GM18873 (cell line): ENCODE measurements at regions not wholly inside any gene's neighbourhood (a gene's known extent, or its start where the extent isn't known, plus 50 kb on each side); places are given as distances from the start of the nearest gene placed in this dataset.

Source experiments
- ATAC-seq: cut with Tn5 transposase; IDR thresholded peaks from one replicate; pipeline ENCODE4 v1.9.1; 2021; ENCODE audit warnings: mild to moderate bottlenecking, moderate library complexity, moderate number of reproducible peaks; ENCODE audit not compliant: unreplicated experiment, low FRiP score

GRCh38 chr1:73953586-73953985 lies 244.4 kb downstream of the LRRIQ3 start:
- no peak for ATAC-seq

- no peak for ATAC-seq
These were observed 244.8 kb downstream of the LRRIQ3 start for GRCh38 chr1:73953186-73953585.

- ATAC-seq: no peak
These were observed 249.9 kb downstream of the LRRIQ3 start for GRCh38 chr1:73948055-73948454.

DNA sequence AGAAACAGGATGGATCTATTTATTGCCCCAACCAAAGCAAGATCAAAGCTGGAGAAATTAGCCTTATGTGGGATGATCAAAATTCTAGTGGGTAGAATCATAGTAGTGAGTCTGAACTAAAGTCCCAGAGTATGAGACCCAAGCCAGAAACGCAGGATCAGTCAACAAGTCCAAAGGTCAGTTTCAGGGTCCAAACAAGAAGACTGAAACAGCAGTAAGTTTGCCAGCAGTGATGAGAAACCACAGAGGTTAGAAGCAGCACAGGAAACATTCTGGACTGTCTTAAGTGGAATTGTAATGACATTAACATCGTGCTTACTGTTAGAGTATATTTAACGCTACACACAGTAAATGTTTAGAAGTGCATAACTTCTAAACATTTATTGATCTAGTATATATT lies 251.0 kb downstream of the LRRIQ3 start:
- no peak for ATAC-seq

- no peak for ATAC-seq
These were observed 254.7 kb downstream of the LRRIQ3 start for GRCh38 chr1:73943270-73943669.

- ATAC-seq: no peak
These were observed 267.7 kb downstream of the LRRIQ3 start for GRCh38 chr1:73930293-73930692.

DNA sequence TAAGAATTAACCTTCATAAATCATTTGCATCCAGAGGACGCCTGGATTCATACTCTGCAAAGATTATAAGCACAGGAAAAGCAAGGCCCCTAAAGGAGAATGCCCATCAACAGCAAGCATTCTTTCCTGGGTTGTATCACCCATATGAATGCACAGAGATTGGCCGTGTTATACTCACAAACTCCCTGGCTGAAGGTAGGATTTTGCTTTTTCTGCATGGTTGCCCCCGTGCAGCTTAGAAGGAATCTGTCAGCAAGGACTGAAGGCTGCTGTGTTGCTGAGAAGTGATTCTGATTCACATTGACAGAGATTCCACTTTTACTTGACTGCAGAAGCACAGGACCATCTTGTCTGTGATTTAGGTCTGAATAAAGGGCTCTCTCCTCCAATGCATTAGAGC lies 283.0 kb downstream of the LRRIQ3 start:
- no peak for ATAC-seq

DNA sequence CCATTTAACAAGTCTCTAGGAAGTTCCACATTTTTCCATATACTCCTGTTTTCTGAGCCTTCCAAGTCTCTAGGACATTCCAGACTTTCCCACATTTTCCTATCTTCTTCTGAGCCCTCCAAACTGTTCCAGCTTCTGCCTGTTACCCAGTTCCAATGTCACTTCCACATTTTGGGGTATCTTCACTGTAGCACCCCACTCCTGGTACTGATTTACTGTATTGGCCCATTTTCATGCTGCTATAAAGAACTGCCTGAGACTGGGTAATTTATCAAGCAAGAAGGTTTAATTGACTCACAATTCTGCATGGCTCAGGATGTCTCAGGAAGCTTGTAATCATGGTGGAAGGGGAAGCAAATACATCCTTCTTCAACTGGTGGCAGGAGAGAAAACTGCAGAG lies 285.0 kb downstream of the LRRIQ3 start:
- no peak for ATAC-seq

DNA sequence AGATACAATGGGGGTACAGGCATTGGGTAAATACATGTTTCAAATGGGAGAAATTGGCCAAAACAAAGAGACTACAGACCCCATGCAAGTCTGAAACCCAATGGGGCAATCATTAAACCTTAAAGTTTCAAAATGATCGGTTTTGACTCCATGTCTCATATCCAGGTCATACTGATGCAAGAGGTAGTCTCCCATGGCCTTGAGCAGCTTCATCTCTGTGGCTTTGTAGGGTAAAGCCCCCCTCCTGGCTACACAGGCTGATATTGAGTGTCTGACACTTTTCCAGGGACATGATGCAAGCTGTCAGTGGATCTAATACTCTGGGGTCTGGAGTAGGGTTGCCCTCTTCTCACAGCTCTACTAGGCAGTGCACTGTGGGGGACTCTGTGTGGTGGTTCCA lies 286.1 kb downstream of the LRRIQ3 start:
- ATAC-seq: no peak

- no peak for ATAC-seq
These were observed 287.5 kb downstream of the LRRIQ3 start for GRCh38 chr1:73910466-73910865.

- no peak for ATAC-seq
These were observed 287.9 kb downstream of the LRRIQ3 start for GRCh38 chr1:73910062-73910461.

DNA sequence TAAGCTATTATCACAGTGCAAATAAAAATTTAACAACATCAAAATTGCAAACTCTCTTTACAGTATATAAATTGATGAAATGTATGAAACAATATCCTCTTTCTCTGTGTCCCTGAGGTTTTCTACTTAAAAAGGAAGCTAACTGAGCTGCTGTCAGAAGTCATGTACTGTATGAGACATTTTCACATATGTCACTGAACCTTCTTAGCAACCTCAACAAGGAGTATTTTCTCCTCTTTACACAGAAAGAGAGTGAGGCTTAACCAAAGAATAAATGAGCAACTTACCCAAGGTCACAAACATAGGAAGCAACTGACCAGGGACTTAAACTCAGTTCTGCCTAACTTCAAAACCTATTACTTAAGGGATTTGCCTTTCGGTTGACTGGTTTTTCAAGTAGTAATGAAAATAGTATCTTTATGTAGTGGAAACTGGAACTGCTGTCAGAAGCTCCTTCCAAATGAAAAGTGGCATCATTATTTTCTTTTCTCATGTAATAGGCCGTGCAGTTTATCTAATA lies 288.9 kb downstream of the LRRIQ3 start:
- ATAC-seq: no peak

DNA sequence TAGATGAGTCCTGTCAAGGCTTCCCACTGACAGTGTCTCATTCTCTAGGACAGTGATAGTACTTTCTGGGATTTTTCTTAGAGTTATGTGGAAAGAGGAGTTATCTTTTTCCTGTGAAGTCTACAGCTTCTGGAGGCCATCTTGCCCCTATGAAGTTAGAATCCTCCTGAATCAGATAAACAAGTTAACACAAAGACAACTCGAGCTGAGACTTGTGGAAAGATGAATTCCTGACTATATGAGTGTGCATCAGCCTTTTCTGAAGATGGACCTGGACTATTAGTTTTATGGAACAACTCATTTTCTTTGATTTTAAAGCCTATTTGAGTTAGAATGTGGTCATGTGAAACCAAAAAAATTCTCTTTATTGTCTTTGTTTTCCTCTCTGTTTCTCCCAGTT lies 290.9 kb downstream of the LRRIQ3 start:
- no peak for ATAC-seq

DNA sequence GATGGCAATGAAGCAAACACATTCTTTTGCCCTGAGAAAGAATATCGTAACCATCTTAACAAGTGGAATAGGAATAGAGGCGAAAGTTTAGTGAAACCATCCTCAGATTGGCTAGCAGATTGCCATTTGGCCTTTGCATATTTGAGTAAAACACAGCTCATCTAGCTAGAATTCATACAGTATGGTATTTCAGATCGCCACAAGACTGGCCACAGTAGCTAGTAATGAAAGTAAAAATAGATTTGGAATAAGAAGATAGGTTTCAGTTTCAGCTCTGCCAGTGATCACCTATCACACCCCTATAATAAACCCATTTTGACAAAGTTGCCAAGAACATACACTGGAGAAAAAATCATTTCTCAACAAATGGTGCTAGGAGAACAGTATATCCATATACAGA lies 294.9 kb downstream of the LRRIQ3 start:
- no peak for ATAC-seq

- no peak for ATAC-seq
These were observed 296.2 kb downstream of the LRRIQ3 start for GRCh38 chr1:73901738-73902137.

GRCh38 chr1:73899311-73899710 lies 298.7 kb downstream of the LRRIQ3 start:
- no peak for ATAC-seq

DNA sequence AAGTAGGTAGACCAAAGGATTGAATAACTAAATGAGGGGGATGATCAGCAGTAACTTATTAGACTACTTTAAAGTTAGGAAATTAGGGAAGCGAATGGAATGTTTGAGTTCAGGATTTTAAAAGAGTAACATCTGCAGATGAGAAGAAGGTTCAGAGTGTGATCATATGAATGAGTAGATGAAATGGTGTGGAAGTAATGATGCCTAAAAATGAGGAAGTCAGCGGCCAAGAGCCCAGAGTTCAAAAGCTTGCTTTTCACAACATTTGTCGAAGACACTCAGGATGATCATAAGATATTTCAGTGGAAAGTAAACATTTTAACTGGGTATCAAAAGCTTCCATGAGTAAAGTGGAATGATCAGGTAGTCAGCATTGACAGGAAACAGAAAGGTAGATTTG lies 299.4 kb downstream of the LRRIQ3 start:
- no peak for ATAC-seq

DNA sequence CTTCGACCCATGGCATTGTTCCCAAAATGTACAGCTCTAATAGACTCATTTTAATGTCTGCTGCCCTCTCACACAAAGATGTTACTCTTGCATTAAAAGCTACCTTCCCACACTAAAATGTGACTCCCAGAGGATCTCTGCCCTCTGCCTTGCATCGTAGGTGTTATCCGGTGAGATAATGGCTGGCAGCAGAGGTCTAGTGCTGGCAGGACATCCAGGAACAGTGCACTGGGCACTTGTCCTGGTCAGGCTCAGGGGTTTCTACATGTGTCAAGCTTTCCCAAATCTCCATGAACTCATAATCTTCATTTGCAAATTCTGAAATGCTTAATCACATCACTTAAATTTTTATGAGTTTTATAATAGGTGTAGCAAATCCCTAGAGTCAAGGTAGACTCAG lies 310.6 kb downstream of the LRRIQ3 start:
- ATAC-seq: no peak

DNA sequence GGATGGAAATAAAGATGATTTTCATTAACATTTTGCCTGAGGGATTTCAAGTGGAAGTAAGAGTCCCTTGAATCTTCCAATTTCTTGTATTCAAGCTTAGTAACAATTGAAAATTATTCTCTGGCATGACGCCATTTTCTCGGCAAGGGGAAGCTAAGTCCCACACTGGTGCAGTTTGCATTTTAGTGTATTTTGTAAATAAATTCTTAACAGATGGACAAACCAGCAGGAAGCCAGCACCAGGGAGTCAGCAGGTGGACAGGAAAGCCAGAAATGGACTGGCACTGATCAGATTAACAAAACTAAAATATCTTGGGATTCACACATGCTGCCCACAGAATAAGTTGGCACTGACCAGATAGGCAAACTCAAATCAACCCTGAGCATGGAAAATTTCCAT lies 311.3 kb downstream of the LRRIQ3 start:
- no peak for ATAC-seq

DNA sequence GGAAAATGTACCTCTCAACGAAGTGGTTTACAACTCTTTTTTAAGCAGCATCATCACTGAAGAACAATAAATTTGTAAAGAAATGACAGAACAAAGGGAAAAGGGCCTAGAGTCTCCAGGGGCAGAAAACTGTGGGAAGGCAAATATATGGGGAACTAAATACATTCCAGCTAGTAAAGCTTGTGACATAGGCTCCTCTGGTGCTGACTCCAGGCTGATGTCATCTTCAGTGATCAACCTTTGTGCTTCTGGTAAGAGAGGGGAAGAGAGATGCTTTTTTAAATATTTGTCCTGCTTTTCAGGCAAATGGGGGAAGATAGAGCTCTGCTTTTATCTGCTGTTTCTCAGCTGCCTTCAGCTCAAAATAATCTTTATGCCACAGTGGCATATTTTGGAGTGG lies 323.2 kb downstream of the LRRIQ3 start:
- ATAC-seq: no peak

DNA sequence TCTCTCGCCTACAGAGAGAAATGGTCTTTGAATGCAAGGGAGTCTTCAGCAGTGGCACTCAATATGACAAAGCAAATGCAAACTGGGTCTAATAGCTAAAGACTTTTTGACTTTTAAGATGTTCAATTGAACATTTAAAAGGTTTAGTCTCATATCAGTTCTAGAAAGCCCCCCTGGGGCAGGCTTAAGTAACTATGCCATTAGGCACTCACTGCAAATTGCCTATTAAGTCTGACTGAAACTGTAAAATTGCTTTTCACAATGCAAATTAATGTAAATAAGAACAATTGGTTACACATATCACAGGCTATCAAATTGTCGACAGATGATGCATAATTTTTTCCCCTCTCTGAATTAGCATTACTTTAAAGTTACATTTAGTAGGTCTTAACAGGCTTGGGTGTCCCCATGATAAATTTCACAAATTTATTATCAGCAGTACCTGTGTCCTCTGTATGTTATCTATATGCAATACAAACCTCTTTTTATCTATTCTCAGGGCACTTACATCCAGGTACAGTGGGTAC lies 329.1 kb downstream of the LRRIQ3 start:
- no peak for ATAC-seq

DNA sequence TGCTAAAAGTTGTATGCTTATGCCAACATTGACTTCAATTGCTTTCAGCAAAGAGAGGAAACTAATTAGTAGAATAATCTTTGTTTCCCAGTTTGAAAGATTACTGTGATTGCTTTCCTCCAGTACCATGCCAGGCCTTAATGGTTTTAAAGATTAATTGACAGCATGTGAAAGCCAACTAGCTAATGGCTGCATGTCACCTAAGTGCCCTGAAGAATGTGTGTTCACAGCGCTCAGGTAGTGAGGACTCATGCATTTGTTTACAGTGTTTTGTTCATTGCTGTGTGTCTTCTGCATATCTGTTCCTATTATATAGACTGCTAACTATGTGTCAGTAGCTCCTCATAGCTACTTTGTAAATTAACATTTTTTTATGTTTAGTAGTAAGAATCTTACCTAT lies 335.6 kb downstream of the LRRIQ3 start:
- ATAC-seq: no peak

- no peak for ATAC-seq
These were observed 337.5 kb downstream of the LRRIQ3 start for GRCh38 chr1:73860421-73860950.
